Stomach (tissue), 8 donors: ENCODE measurements at regions not wholly inside any gene's neighbourhood (a gene's known extent, or its start where the extent isn't known, plus 50 kb on each side); places are given as distances from the start of the nearest gene placed in this dataset.
A peak's percentile ranks its signal among the peaks of the same experiment; 100 is the strongest.

Experiments
- DNase-seq, 2 donors: peaks; one replicate each; pipeline versions ENCODE4 v3.0.0 to v3.0.0-alpha.2; 2013 to 2019
- H3K27ac ChIP-seq, 5 donors: fragments of 200-600 bp in 4 of 5; sonication (generic) in 4 of 5; one replicate each; pipeline ENCODE4 v1.5.1; 2013 to 2019; ENCODE audit warnings: mild to moderate bottlenecking in 1 of 5, moderate library complexity in 1 of 5
- H3K27me3 ChIP-seq, 3 donors: fragments of 200-600 bp; sonication (generic); one replicate each; pipeline ENCODE4 v1.5.1; 2017 to 2019; ENCODE audit warnings: mixed run types in 1 of 3
- H3K36me3 ChIP-seq, 4 donors: fragments of 200-600 bp; sonication (generic); 1 replicate in 3 of 4; 2 replicates in 1 of 4; pipeline ENCODE4 v1.5.1; 2016 to 2019
- H3K4me1 ChIP-seq, 4 donors: fragments of 200-600 bp; sonication (generic); one replicate each; pipeline ENCODE4 v1.5.1; 2016 to 2019
- H3K4me3 ChIP-seq, 4 donors: fragments of 200-600 bp; sonication (generic) in 3 of 4; one replicate each; pipeline ENCODE4 v1.5.1; 2016 to 2019; ENCODE audit warnings: mild to moderate bottlenecking in 1 of 4
- H3K9me3 ChIP-seq, 4 donors: fragments of 200-600 bp; sonication (generic); one replicate each; pipeline ENCODE4 v1.5.1; 2016 to 2019
- CTCF ChIP-seq, 7 experiments: fragments of 450-650 bp in 4 of 7; fragments of 200-600 bp in 3 of 7; sonication (generic) in 3 of 7; IDR thresholded peaks; one replicate each; pipeline ENCODE4 v1.5.1; 2016 to 2019; ENCODE audit warnings: antibody characterized with exemption in 7 of 7, control low read depth in 2 of 7, mild to moderate bottlenecking in 1 of 7
- EP300 ChIP-seq: sonication (generic); formaldehyde crosslinking; IDR thresholded peaks from one replicate; pipeline ENCODE4 v1.6.1; 2017; ENCODE audit warnings: antibody characterized with exemption
- POLR2A ChIP-seq, 4 donors: fragments of 450-650 bp; IDR thresholded peaks; one replicate each; pipeline ENCODE4 v1.6.1; 2016; ENCODE audit warnings: antibody characterized with exemption in 4 of 4, control low read depth in 2 of 4, mild to moderate bottlenecking in 1 of 4, moderate library complexity in 1 of 4
- POLR2AphosphoS5 ChIP-seq, 3 donors: sonication (generic); formaldehyde crosslinking; IDR thresholded peaks; one replicate each; pipeline ENCODE4 v1.6.1; 2016; ENCODE audit warnings: antibody characterized with exemption in 3 of 3
- WGBS, 5 donors: extraction: QIAGEN DNeasy Blood & Tissue Kit in 3 of 5; methylation state at CpG; one replicate each; pipeline versions ENCODE4 v1.1.5 to v1.1.7; 2013 to 2018; 5-methylcytosine and 5-hydroxymethylcytosine counted together
- intact Hi-C: fragments of 100-400 bp; cut with DNase I; formaldehyde crosslinking; loops from one replicate; pipeline ENCODE4 v1.15.1; 2023; ENCODE audit warnings: low total_unique reads
- donor health status: healthy with polysubstance abuse.
- donor health status: Bipolar disorder and iron deficiency.
- donor health status: healthy.

DNA sequence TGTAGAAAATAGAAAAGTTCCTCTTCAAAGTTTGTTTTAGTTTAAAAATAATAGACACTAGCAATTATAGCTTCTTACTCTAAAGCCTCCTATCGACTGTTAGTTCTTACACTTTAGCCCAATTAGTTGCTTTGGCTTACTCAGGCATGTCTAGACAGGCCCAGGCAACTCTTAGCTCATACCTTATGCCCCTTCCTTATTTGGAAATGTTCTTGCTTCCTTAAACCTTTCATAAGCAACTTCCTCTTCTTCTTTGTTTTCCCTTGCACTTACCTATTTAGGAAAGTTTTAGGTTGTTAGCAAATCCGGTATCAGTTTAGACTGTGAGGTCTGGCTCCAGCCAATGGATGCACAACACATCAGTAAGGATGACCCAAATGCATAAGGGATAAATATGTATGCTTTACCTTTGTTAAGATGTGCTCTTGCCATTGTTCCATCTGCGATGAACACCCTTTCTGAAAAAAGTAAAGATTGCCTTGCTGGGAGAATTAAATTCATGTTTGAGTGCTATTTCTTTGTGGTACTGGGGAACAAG is 1277.5 kb upstream of the CNTN5 start:
- 86 to 93% (median 91%) methylated on average over 3 of the region's 3 CpGs for WGBS, 5 donors
- Histone ChIP-seq H3K4me3 (no peak overlapping the region), H3K36me3 (no peaks in the 10 kb centered on the region), H3K9me3 (peaks cover 0 to 20% (median 0%) of the 10 kb centered on the region in 4 donors), H3K27ac (no peak overlapping the region), H3K27me3 (no peaks in the 10 kb centered on the region), H3K4me1 (no peaks in the 10 kb centered on the region)
- intact Hi-C loops = no loop called here
- DNase-seq = no peak
- no peak for TF ChIP-seq EP300
- no peak for TF ChIP-seq POLR2A (IDR thresholded peaks at IDR 0.05)

DNA sequence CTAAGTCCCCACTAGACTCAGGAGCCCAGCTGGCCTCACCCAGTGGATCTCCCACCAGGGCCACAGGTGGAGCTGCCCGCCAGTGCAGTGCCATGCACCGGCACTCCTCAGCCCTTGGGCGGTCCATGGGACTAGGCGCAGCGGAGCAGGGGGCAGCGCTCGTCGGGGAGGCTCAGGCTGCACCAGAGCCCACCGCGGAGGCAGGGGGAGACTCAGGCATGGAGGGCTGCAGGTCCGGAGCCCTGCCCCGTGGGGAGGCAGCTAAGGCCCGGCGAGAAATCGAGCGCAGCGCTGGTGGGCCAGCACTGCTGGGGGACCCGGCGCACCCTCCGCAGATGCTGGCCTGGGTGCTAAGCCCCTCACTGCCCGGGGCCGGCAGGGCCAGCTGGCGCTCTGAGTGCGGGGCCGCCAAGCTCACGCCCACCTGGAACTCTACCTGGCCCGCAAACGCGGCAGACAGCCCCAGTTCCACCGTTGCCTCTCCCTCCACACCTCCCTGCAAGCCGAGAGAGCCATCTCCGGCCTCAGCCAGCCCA is 1275.2 kb upstream of the CNTN5 start:
- WGBS, 5 donors = 82 to 89% (median 84%) methylated on average over 7 to 32 of the region's 32 CpGs
- intact Hi-C loops = no loop called here

GRCh38 chr11:97746818-97747217 is 1273.9 kb upstream of the CNTN5 start:
- no peak overlapping the region for H3K4me3 ChIP-seq
- TF ChIP-seq CTCF (IDR thresholded peaks at IDR 0.05) (no peak), EP300 (no peak), POLR2A (IDR thresholded peaks at IDR 0.05) (no peak), POLR2AphosphoS5 (IDR thresholded peaks at IDR 0.05) (no peak)
- no peaks in the 10 kb centered on the region for H3K36me3 ChIP-seq
- DNase-seq = peak in 1 of 2 donors; percentile 12
- no peak overlapping the region for H3K27ac ChIP-seq
- 0 to 41% (median 33%) methylated on average over 1 of the region's 1 CpG for WGBS, 5 donors
- intact Hi-C loops = no loop called here
- peaks cover 0 to 10% (median 5%) of the 10 kb centered on the region in 4 donors for H3K9me3 ChIP-seq
- H3K4me1 ChIP-seq = no peaks in the 10 kb centered on the region
- no peaks in the 10 kb centered on the region for H3K27me3 ChIP-seq

More for the DNA sequence above, 1275.2 kb upstream of the CNTN5 start:
- Histone ChIP-seq H3K36me3 (no peaks in the 10 kb centered on the region), H3K9me3 (peaks cover 0 to 12% (median 0%) of the 10 kb centered on the region in 4 donors), H3K27ac (no peak overlapping the region), H3K4me1 (no peaks in the 10 kb centered on the region), H3K4me3 (no peak overlapping the region), H3K27me3 (no peaks in the 10 kb centered on the region)
- no peak for DNase-seq
- no peak for TF ChIP-seq POLR2AphosphoS5 (IDR thresholded peaks at IDR 0.05)
- no peak for TF ChIP-seq POLR2A (IDR thresholded peaks at IDR 0.05)
- no peak for TF ChIP-seq CTCF (IDR thresholded peaks at IDR 0.05)
- TF ChIP-seq EP300 = no peak

DNA sequence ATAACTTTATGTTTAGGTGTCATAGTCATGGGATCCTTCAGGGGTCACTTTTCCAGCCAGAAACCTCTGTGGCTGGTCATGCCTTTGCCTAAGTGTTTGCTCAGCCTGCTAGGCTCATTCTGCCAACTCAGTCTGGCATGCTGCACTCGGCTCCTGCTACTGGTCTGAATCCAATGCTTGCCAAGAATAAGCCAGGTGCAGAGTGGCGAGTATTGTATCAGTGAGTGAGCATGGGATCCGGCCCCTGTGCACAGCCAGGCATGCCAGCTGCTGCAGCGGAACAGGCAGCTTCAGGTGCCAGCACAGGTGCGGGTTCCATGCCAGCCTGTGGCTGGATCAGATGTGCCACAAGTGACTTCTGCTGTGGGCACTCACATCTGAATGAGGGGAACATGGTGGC is 1269.3 kb upstream of the CNTN5 start:
- Histone ChIP-seq H3K4me1 (no peaks in the 10 kb centered on the region), H3K27me3 (no peaks in the 10 kb centered on the region), H3K4me3 (no peak overlapping the region), H3K27ac (no peak overlapping the region), H3K9me3 (peaks cover 0 to 16% (median 12%) of the 10 kb centered on the region in 4 donors), H3K36me3 (no peaks in the 10 kb centered on the region)
- intact Hi-C loops = no loop called here
- TF ChIP-seq CTCF (IDR thresholded peaks at IDR 0.05) (no peak), POLR2AphosphoS5 (IDR thresholded peaks at IDR 0.05) (no peak), POLR2A (IDR thresholded peaks at IDR 0.05) (no peak), EP300 (no peak)
- 60 to 86% (median 78%) methylated on average over 5 of the region's 5 CpGs for WGBS, 5 donors
- no peak for DNase-seq

GRCh38 chr11:97751952-97752351 is 1268.8 kb upstream of the CNTN5 start:
- intact Hi-C loops = no loop called here
- Histone ChIP-seq H3K9me3 (peaks cover 0 to 16% (median 12%) of the 10 kb centered on the region in 4 donors), H3K27ac (no peak overlapping the region), H3K36me3 (no peaks in the 10 kb centered on the region), H3K27me3 (no peaks in the 10 kb centered on the region), H3K4me3 (no peak overlapping the region), H3K4me1 (no peaks in the 10 kb centered on the region)
- DNase-seq = no peak
- TF ChIP-seq POLR2AphosphoS5 (IDR thresholded peaks at IDR 0.05) (no peak), POLR2A (IDR thresholded peaks at IDR 0.05) (no peak)
- 83 to 94% (median 92%) methylated on average over 2 of the region's 2 CpGs for WGBS, 5 donors
